ENCODE measurements at regions not wholly inside any gene's neighbourhood (a gene's known extent, or its start where the extent isn't known, plus 50 kb on each side); places are given as distances from the start of the nearest gene placed in this dataset.

DNA sequence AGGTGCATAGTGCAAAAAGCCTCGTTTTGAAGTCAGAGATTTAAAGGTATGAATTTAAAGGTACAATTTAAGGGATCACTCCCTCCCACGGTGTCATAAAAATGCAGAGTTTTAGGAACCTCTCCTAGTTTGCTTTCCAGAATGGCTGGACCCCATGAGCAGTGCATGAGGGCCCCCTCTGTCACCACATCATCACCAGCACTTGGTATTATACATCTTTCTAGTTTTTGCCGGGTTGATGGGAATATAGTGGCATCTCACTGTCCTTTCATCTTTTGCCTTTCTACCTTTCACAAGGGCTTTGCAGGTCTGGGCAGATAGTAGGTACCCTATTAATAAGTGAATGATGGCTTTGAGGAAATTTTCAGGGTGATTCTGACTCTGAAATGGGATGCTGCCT lies 103.6 kb upstream of the AGBL1 start:
- intact Hi-C loops (cut with DNase I) = no loop called here
- TF ChIP-seq, protein P1, sequence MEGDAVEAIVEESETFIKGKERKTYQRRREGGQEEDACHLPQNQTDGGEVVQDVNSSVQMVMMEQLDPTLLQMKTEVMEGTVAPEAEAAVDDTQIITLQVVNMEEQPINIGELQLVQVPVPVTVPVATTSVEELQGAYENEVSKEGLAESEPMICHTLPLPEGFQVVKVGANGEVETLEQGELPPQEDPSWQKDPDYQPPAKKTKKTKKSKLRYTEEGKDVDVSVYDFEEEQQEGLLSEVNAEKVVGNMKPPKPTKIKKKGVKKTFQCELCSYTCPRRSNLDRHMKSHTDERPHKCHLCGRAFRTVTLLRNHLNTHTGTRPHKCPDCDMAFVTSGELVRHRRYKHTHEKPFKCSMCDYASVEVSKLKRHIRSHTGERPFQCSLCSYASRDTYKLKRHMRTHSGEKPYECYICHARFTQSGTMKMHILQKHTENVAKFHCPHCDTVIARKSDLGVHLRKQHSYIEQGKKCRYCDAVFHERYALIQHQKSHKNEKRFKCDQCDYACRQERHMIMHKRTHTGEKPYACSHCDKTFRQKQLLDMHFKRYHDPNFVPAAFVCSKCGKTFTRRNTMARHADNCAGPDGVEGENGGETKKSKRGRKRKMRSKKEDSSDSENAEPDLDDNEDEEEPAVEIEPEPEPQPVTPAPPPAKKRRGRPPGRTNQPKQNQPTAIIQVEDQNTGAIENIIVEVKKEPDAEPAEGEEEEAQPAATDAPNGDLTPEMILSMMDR (IDR thresholded peaks at IDR 0.05) = no peak
- DNase-seq (no peak), FAIRE-seq (no peak), ATAC-seq (no peak)
- Histone ChIP-seq H3K27me3 (no peaks in the 10 kb centered on the region), H3K4me1 (no peaks in the 10 kb centered on the region), H3K9me3 (no peaks in the 10 kb centered on the region), H3K4me3 (no peak overlapping the region), H3K27ac (no peak overlapping the region), H3K36me3 (no peaks in the 10 kb centered on the region)
- 60 to 67% methylated on average over 3 of the region's 3 CpGs for WGBS, 2 donors

- no peaks in the 10 kb centered on the region for H3K9me3 ChIP-seq
- no peak overlapping the region for H3K27ac ChIP-seq
- intact Hi-C loops (cut with DNase I) = no loop called here
- FAIRE-seq = no peak
- DNase-seq = no peak
- TF ChIP-seq, protein P1 (IDR thresholded peaks at IDR 0.05) = no peak
- no peaks in the 10 kb centered on the region for H3K4me1 ChIP-seq
- no peak for ATAC-seq
- 49 to 71% methylated on average over 3 of the region's 3 CpGs for WGBS, 2 donors
- no peak overlapping the region for H3K4me3 ChIP-seq
- no peaks in the 10 kb centered on the region for H3K27me3 ChIP-seq
- H3K36me3 ChIP-seq = no peaks in the 10 kb centered on the region
Observed at GRCh38 chr15:85976986-85977385, 102.7 kb upstream of the AGBL1 start.

DNA sequence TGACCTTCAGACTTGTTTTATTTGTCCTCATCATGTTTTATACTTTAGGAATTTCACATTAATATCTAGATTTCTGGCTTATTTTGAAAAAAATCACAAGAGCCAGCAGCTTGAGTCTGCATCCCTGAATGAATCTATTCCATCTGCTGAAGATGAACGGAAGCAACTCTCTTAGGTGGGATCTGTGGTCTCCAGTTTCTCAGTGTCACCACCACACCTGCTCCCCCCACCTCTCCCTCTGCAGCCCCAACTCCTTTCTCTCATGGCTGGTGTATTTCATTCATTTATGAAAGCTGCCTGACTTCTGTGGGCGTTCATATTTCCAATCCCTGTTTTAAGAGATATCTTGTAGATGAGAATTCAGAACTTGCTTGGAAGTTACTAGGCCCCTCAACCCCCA lies 102.1 kb upstream of the AGBL1 start:
- DNase-seq = no peak
- no peak for FAIRE-seq
- TF ChIP-seq, protein P1 (IDR thresholded peaks at IDR 0.05) = no peak
- Histone ChIP-seq H3K4me3 (no peak overlapping the region), H3K4me1 (no peaks in the 10 kb centered on the region), H3K27ac (no peak overlapping the region), H3K27me3 (no peaks in the 10 kb centered on the region), H3K9me3 (no peaks in the 10 kb centered on the region), H3K36me3 (no peaks in the 10 kb centered on the region)
- intact Hi-C loops (cut with DNase I) = no loop called here
- WGBS, 2 donors = 53 to 75% methylated on average over 2 of the region's 2 CpGs
- ATAC-seq = no peak

GRCh38 chr15:85979929-85980328 lies 99.7 kb upstream of the AGBL1 start:
- TF ChIP-seq, protein P1 (IDR thresholded peaks at IDR 0.05) = no peak
- no peak for DNase-seq
- Histone ChIP-seq H3K27me3 (no peaks in the 10 kb centered on the region), H3K4me3 (no peak overlapping the region), H3K4me1 (no peaks in the 10 kb centered on the region), H3K27ac (no peak overlapping the region), H3K36me3 (no peaks in the 10 kb centered on the region), H3K9me3 (no peaks in the 10 kb centered on the region)
- 91 to 96% methylated on average over 5 of the region's 5 CpGs for WGBS, 2 donors
- no peak for ATAC-seq
- intact Hi-C loops (cut with DNase I) = no loop called here
- no peak for FAIRE-seq

DNA sequence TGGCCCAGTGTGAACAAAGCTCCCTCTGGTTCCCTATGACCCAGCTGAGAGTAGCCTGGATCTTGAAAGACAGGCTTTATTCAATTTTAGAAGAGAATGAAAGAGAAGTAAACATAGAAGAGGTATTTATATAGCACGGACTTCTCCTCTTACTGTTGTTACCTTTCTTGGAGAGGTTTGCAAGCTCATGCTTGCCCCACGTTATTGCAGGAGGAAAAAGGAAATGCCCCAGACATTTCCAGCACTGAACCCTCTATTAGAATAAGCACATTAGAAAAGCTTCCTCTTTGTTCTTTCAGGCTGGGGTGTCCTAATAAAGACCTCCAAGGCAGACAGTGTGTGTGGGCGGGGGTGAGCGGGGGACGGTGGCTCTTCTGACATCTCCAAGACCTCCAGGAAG lies 98.7 kb upstream of the AGBL1 start:
- intact Hi-C loops (cut with DNase I) = no loop called here
- 82 to 87% methylated on average over 5 of the region's 5 CpGs for WGBS, 2 donors
- Histone ChIP-seq H3K4me1 (no peaks in the 10 kb centered on the region), H3K36me3 (no peaks in the 10 kb centered on the region), H3K9me3 (no peaks in the 10 kb centered on the region), H3K27ac (no peak overlapping the region), H3K27me3 (no peaks in the 10 kb centered on the region), H3K4me3 (no peak overlapping the region)
- TF ChIP-seq, protein P1 (IDR thresholded peaks at IDR 0.05) = no peak
- no peak for FAIRE-seq
- no peak for DNase-seq
- ATAC-seq = no peak

Data from pancreas (tissue), 10 donors.